Esophagus squamous epithelium (tissue), 5 donors: ENCODE measurements at regions not wholly inside any gene's neighbourhood (a gene's known extent, or its start where the extent isn't known, plus 50 kb on each side); places are given as distances from the start of the nearest gene placed in this dataset.

Experiments used
- DNase-seq: peaks from one replicate; lab custom pipeline; 2025; lab: John Stamatoyannopoulos, UW
- H3K27ac ChIP-seq, 4 donors: fragments of 200-600 bp; sonication (generic); one replicate each; pipeline ENCODE4 v1.5.1; 2016 to 2019; ENCODE audit warnings: mild to moderate bottlenecking in 1 of 4
- H3K27me3 ChIP-seq, 4 donors: fragments of 200-600 bp; sonication (generic); 1 replicate in 3 of 4; 2 replicates in 1 of 4; pipeline versions ENCODE4 v1.5.1 to v1.6.0; 2017 to 2021; ENCODE audit warnings: antibody characterized with exemption in 1 of 4
- H3K36me3 ChIP-seq, 3 donors: fragments of 200-600 bp; sonication (generic); one replicate each; pipeline ENCODE4 v1.5.1; 2016 to 2019
- H3K4me1 ChIP-seq, 3 donors: fragments of 200-600 bp; sonication (generic); one replicate each; pipeline ENCODE4 v1.5.1; 2017 to 2019
- H3K4me3 ChIP-seq, 4 donors: fragments of 200-600 bp; sonication (generic); 1 replicate in 3 of 4; 2 replicates in 1 of 4; pipeline ENCODE4 v1.5.1; 2016 to 2019; ENCODE audit warnings: mild to moderate bottlenecking in 2 of 4, moderate library complexity in 1 of 4
- H3K9me3 ChIP-seq, 3 donors: fragments of 200-600 bp; sonication (generic); one replicate each; pipeline ENCODE4 v1.5.1; 2016 to 2019
- CTCF ChIP-seq, 6 experiments: fragments of 450-650 bp in 4 of 6; fragments of 200-600 bp in 2 of 6; sonication (generic) in 2 of 6; IDR thresholded peaks; one replicate each; pipeline ENCODE4 v1.5.1; 2016 to 2019; ENCODE audit warnings: antibody characterized with exemption in 6 of 6, mild to moderate bottlenecking in 4 of 6, moderate library complexity in 4 of 6
- POLR2A ChIP-seq, 4 donors: fragments of 450-650 bp; IDR thresholded peaks; one replicate each; pipeline ENCODE4 v1.6.1; 2017; ENCODE audit warnings: antibody characterized with exemption in 4 of 4, mild to moderate bottlenecking in 4 of 4, moderate library complexity in 3 of 4
- WGBS, 2 donors: methylation state at CpG; one replicate each; pipeline ENCODE4 v1.1.5; 2018; 5-methylcytosine and 5-hydroxymethylcytosine counted together
- intact Hi-C: fragments of 100-400 bp; cut with DNase I; formaldehyde crosslinking; loops from one replicate; pipeline ENCODE4 v1.15.0; 2022
- donor health status: DM: yes; HTN: yes; CAD: no.

- H3K9me3 ChIP-seq = no peaks in the 10 kb centered on the region
- no peaks in the 10 kb centered on the region for H3K36me3 ChIP-seq
- 75 to 92% methylated on average over 1 of the region's 1 CpG for WGBS, 2 donors
- intact Hi-C loops = no loop called here
- no peaks in the 10 kb centered on the region for H3K4me1 ChIP-seq
- H3K27me3 ChIP-seq = peaks cover 0 to 9% (median 0%) of the 10 kb centered on the region in 4 donors
- no peak for DNase-seq
- no peak for TF ChIP-seq CTCF (IDR thresholded peaks at IDR 0.05)
- TF ChIP-seq POLR2A (IDR thresholded peaks at IDR 0.05) = no peak
- no peak overlapping the region for H3K4me3 ChIP-seq
- no peak overlapping the region for H3K27ac ChIP-seq
Observed at GRCh38 chr11:44493930-44494329, 71.5 kb upstream of the CD82 start.

- H3K4me1 ChIP-seq = no peaks in the 10 kb centered on the region
- peaks cover 0 to 9% (median 0%) of the 10 kb centered on the region in 4 donors for H3K27me3 ChIP-seq
- no peak overlapping the region for H3K4me3 ChIP-seq
- H3K9me3 ChIP-seq = no peaks in the 10 kb centered on the region
- 56 to 62% methylated on average over 2 of the region's 2 CpGs for WGBS, 2 donors
- DNase-seq = no peak
- intact Hi-C loops = no loop called here
- no peaks in the 10 kb centered on the region for H3K36me3 ChIP-seq
- no peak overlapping the region for H3K27ac ChIP-seq
- TF ChIP-seq POLR2A (IDR thresholded peaks at IDR 0.05) (no peak), CTCF (IDR thresholded peaks at IDR 0.05) (no peak)
Observed at GRCh38 chr11:44494785-44495184, 70.7 kb upstream of the CD82 start.

GRCh38 chr11:44496391-44496790 lies 69.1 kb upstream of the CD82 start:
- no peak overlapping the region for H3K4me3 ChIP-seq
- intact Hi-C loops = no loop called here
- no peaks in the 10 kb centered on the region for H3K4me1 ChIP-seq
- H3K36me3 ChIP-seq = no peaks in the 10 kb centered on the region
- H3K27ac ChIP-seq = no peak overlapping the region
- H3K27me3 ChIP-seq = peaks cover 0 to 9% (median 0%) of the 10 kb centered on the region in 4 donors
- TF ChIP-seq POLR2A (IDR thresholded peaks at IDR 0.05) (no peak), CTCF (IDR thresholded peaks at IDR 0.05) (no peak)
- no peak for DNase-seq
- no peaks in the 10 kb centered on the region for H3K9me3 ChIP-seq
- WGBS, 2 donors = 82 to 89% methylated on average over 3 of the region's 3 CpGs

- no peak for DNase-seq
- TF ChIP-seq CTCF (IDR thresholded peaks at IDR 0.05) = no peak
- TF ChIP-seq POLR2A (IDR thresholded peaks at IDR 0.05) = no peak
- WGBS, 2 donors = 54 to 83% methylated on average over 2 to 4 of the region's 4 CpGs
Observed at GRCh38 chr11:44498089-44498871, 67.2 kb upstream of the CD82 start.

GRCh38 chr11:44502506-44502905 lies 63.0 kb upstream of the CD82 start:
- intact Hi-C loops = no loop called here
- no peak overlapping the region for H3K27ac ChIP-seq
- H3K4me3 ChIP-seq = no peak overlapping the region
- no peak for TF ChIP-seq CTCF (IDR thresholded peaks at IDR 0.05)
- no peak for TF ChIP-seq POLR2A (IDR thresholded peaks at IDR 0.05)
- H3K9me3 ChIP-seq = peaks cover 0 to 4% (median 0%) of the 10 kb centered on the region in 3 donors
- DNase-seq = no peak
- H3K27me3 ChIP-seq = no peaks in the 10 kb centered on the region
- WGBS, 2 donors = 73 to 83% methylated on average over 6 of the region's 6 CpGs
- H3K36me3 ChIP-seq = no peaks in the 10 kb centered on the region
- H3K4me1 ChIP-seq = no peaks in the 10 kb centered on the region

More at GRCh38 chr11:44498089-44498871, 67.2 kb upstream of the CD82 start:
- no peaks in the 10 kb centered on the region for H3K36me3 ChIP-seq
- no peak overlapping the region for H3K27ac ChIP-seq
- no peaks in the 10 kb centered on the region for H3K4me1 ChIP-seq
- H3K9me3 ChIP-seq = no peaks in the 10 kb centered on the region
- H3K27me3 ChIP-seq = peaks cover 0 to under 1% (median 0%) of the 10 kb centered on the region in 4 donors
- intact Hi-C loops = no loop called here
- no peak overlapping the region for H3K4me3 ChIP-seq
